Endothelial cell of umbilical vein (primary cell): ENCODE measurements at regions not wholly inside any gene's neighbourhood (a gene's known extent, or its start where the extent isn't known, plus 50 kb on each side); places are given as distances from the start of the nearest gene placed in this dataset.

Experiments
- BruUV-seq: library from RNA; stranded (reverse); fragments of 400-500 nt; replicated peaks from 2 replicates; lab custom pipeline; 2021; lab: Mats Ljungman, UMichigan
- CTCF ChIA-PET: fragments of 300-600, 350-600 bp; sonication (Branson Sonifier 250); formaldehyde crosslinking; loops from one replicate; lab custom pipeline; 2021; ENCODE audit warnings: antibody characterized with exemption, inconsistent platforms; lab: Charles Lee
- POLR2A ChIA-PET: fragments of 300-600, 350-600 bp; sonication (Branson Sonifier 250); formaldehyde crosslinking; loops from one replicate; lab custom pipeline; 2021; ENCODE audit warnings: antibody characterized with exemption, inconsistent platforms; lab: Charles Lee
- DNase-seq: peaks from one replicate; pipeline ENCODE4 v3.0.0-alpha.2; 2011; ENCODE audit warnings: low read depth, low spot score
- FAIRE-seq: peaks from 2 replicates; lab custom pipeline; 2011; peaks lifted over from hg19 to GRCh38; lab: Jason Lieb, UNC
- H2AFZ ChIP-seq: 2 replicates; pipeline ENCODE4 v1.6.0; 2012; ENCODE audit warnings: low read depth, low read length, control low read depth, inconsistent platforms
- H3K27ac ChIP-seq: 2 replicates; pipeline ENCODE4 v1.5.1; 2011; ENCODE audit warnings: low read depth, mild to moderate bottlenecking, control low read depth, low read length, moderate library complexity; ENCODE audit not compliant: insufficient read depth
- H3K27me3 ChIP-seq, 2 experiments: 2 replicates each; pipeline versions ENCODE4 v1.6.0 to v1.6.1; 2011; ENCODE audit warnings: low read length in 2 of 2, mixed read lengths in 1 of 2; ENCODE audit not compliant: control insufficient read depth in 2 of 2, insufficient read depth in 2 of 2
- H3K36me3 ChIP-seq, 2 experiments: 2 replicates in 1 of 2; 3 replicates in 1 of 2; pipeline ENCODE4 v1.5.1; 2011; ENCODE audit warnings: low read length in 2 of 2, mild to moderate bottlenecking in 1 of 2, moderate library complexity in 1 of 2; ENCODE audit not compliant: control insufficient read depth in 2 of 2, insufficient read depth in 2 of 2; ENCODE audit errors: extremely low read depth in 1 of 2
- H3K4me1 ChIP-seq: 3 replicates; pipeline ENCODE4 v1.5.1; 2011; ENCODE audit warnings: mild to moderate bottlenecking, low read length; ENCODE audit not compliant: control insufficient read depth, insufficient read depth; ENCODE audit errors: extremely low read depth
- H3K4me2 ChIP-seq: 2 replicates; pipeline ENCODE4 v1.6.1; 2011; ENCODE audit warnings: low read length, control low read depth, mixed read lengths; ENCODE audit not compliant: insufficient read depth
- H3K4me3 ChIP-seq, 3 experiments: fragments of 200-600 bp in 1 of 3; sonication (generic), shearing (Covaris generic) in 1 of 3; replicated peaks in 1 of 3; 2 replicates each; pipeline ENCODE4 v1.5.1; 2011 to 2016; ENCODE audit warnings: control low read depth in 3 of 3, low read length in 3 of 3, mild to moderate bottlenecking in 2 of 3, inconsistent platforms in 1 of 3, low read depth in 1 of 3, moderate library complexity in 1 of 3; ENCODE audit not compliant: insufficient read depth in 1 of 3
- H3K79me2 ChIP-seq: 2 replicates; pipeline ENCODE4 v1.6.0; 2012; ENCODE audit warnings: low read length, inconsistent platforms; ENCODE audit not compliant: control insufficient read depth, insufficient read depth
- H3K9ac ChIP-seq: replicated peaks from 2 replicates; pipeline ENCODE3; 2011; ENCODE audit warnings: low read length, control low read depth; ENCODE audit not compliant: insufficient read depth; ENCODE audit errors: extremely low read depth
- H3K9me1 ChIP-seq: replicated peaks from 3 replicates; pipeline ENCODE4 v1.6.0; 2011; ENCODE audit warnings: mild to moderate bottlenecking, low read length; ENCODE audit not compliant: control insufficient read depth, insufficient read depth; ENCODE audit errors: extremely low read depth
- H3K9me3 ChIP-seq: replicated peaks from 2 replicates; pipeline ENCODE4 v1.5.1; 2012; ENCODE audit warnings: low read length, inconsistent platforms; ENCODE audit not compliant: control insufficient read depth, insufficient read depth
- H4K20me1 ChIP-seq: replicated peaks from 2 replicates; pipeline ENCODE3; 2011; ENCODE audit warnings: mild to moderate bottlenecking, low read length; ENCODE audit not compliant: control insufficient read depth, insufficient read depth; ENCODE audit errors: extremely low read depth
- EZH2 ChIP-seq: IDR thresholded peaks from 2 replicates; pipeline ENCODE4 v1.6.1; 2012; ENCODE audit warnings: borderline replicate concordance, low read depth, mild to moderate bottlenecking, moderate library complexity, low read length, inconsistent platforms; ENCODE audit not compliant: severe bottlenecking
- FOS ChIP-seq: IDR thresholded peaks from 2 replicates; pipeline ENCODE4 v1.6.1; 2011; ENCODE audit warnings: mild to moderate bottlenecking, low read length, moderate library complexity, borderline replicate concordance; ENCODE audit not compliant: insufficient read depth
- GATA2 ChIP-seq: IDR thresholded peaks from 2 replicates; pipeline ENCODE4 v1.7.0; 2011; ENCODE audit warnings: low read depth, mild to moderate bottlenecking, moderate library complexity, mixed read lengths, low read length; ENCODE audit not compliant: insufficient read length, insufficient read depth
- JUN ChIP-seq: IDR thresholded peaks from 2 replicates; pipeline ENCODE4 v1.6.1; 2011; ENCODE audit warnings: borderline replicate concordance, low read depth; ENCODE audit not compliant: insufficient read length, insufficient read depth
- MYC ChIP-seq: IDR thresholded peaks from one replicate; pipeline ENCODE4 v1.6.1; 2011; ENCODE audit warnings: mild to moderate bottlenecking, low read depth, low read length
- POLR2A ChIP-seq: IDR thresholded peaks from 2 replicates; pipeline ENCODE4 v1.6.1; 2012; ENCODE audit warnings: low read depth, mild to moderate bottlenecking, control low read depth, low read length
- POLR2AphosphoS5 ChIP-seq: IDR thresholded peaks from 2 replicates; pipeline ENCODE4 v1.6.1; 2012; ENCODE audit warnings: low read depth, mild to moderate bottlenecking, control low read depth, low read length, moderate library complexity; ENCODE audit not compliant: insufficient read depth
- dilution Hi-C: fragments of 300-500 bp; cut with MboI; formaldehyde crosslinking; loops from one replicate; pipeline ENCODE4 v1.15.0; 2019; ENCODE audit warnings: low sequenced_read_pairs; ENCODE audit not compliant: extremely low pct_ligation_motif_present
- intact Hi-C: fragments of 100-400 bp; cut with micrococcal nuclease; formaldehyde crosslinking; loops from one replicate; pipeline ENCODE4 v1.10.0; 2022
- TF ChIP-seq, protein P1 (sequence below): IDR thresholded peaks from 2 replicates; pipeline ENCODE4 v1.6.1; 2011; ENCODE audit not compliant: insufficient read depth, insufficient read length
- TF ChIP-seq, protein P2 (sequence below), 2 donors: IDR thresholded peaks; 1 replicate in 1 of 2; 2 replicates in 1 of 2; pipeline ENCODE4 v1.5.1; 2011; ENCODE audit warnings: low read length in 2 of 2, mild to moderate bottlenecking in 2 of 2, moderate library complexity in 2 of 2, control low read depth in 1 of 2, inconsistent platforms in 1 of 2, low read depth in 1 of 2; ENCODE audit not compliant: insufficient read depth in 1 of 2; ENCODE audit errors: extremely low read depth in 1 of 2

GRCh38 chr1:2956576-2956975, 64.7 kb upstream of the ACTRT2 start:
- Histone ChIP-seq H3K9me3 (peaks cover 6% of the 10 kb centered on the region), H3K27me3 (no peaks in the 10 kb centered on the region), H3K36me3 (no peaks in the 10 kb centered on the region), H3K4me2 (no peak overlapping the region), H3K9ac (no peak overlapping the region), H2AFZ (no peak overlapping the region), H3K4me1 (no peaks in the 10 kb centered on the region), H3K79me2 (no peaks in the 10 kb centered on the region), H4K20me1 (no peaks in the 10 kb centered on the region), H3K9me1 (no peaks in the 10 kb centered on the region), H3K4me3 (no peak overlapping the region), H3K27ac (no peak overlapping the region)
- dilution Hi-C loops, result no loop called here
- FAIRE-seq, result no peak
- no peak for DNase-seq
- TF ChIP-seq FOS, result no peak
- no peak for TF ChIP-seq POLR2A
- no peak for TF ChIP-seq EZH2
- TF ChIP-seq JUN, result no peak
- TF ChIP-seq, protein P1, sequence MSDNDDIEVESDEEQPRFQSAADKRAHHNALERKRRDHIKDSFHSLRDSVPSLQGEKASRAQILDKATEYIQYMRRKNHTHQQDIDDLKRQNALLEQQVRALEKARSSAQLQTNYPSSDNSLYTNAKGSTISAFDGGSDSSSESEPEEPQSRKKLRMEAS, result no peak
- TF ChIP-seq, protein P2, sequence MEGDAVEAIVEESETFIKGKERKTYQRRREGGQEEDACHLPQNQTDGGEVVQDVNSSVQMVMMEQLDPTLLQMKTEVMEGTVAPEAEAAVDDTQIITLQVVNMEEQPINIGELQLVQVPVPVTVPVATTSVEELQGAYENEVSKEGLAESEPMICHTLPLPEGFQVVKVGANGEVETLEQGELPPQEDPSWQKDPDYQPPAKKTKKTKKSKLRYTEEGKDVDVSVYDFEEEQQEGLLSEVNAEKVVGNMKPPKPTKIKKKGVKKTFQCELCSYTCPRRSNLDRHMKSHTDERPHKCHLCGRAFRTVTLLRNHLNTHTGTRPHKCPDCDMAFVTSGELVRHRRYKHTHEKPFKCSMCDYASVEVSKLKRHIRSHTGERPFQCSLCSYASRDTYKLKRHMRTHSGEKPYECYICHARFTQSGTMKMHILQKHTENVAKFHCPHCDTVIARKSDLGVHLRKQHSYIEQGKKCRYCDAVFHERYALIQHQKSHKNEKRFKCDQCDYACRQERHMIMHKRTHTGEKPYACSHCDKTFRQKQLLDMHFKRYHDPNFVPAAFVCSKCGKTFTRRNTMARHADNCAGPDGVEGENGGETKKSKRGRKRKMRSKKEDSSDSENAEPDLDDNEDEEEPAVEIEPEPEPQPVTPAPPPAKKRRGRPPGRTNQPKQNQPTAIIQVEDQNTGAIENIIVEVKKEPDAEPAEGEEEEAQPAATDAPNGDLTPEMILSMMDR (IDR thresholded peaks at IDR 0.05; ENCODE audit: extremely low read depth in 1 of 2, insufficient read depth in 1 of 2, low read depth in 1 of 2, low read length in 2 of 2), result no peak
- no peak for TF ChIP-seq GATA2
- TF ChIP-seq POLR2AphosphoS5, result no peak
- no peak for TF ChIP-seq MYC
- BruUV-seq, result no TSS peak
- ChIA-PET POLR2A (no interaction called here), CTCF (no interaction called here)
- intact Hi-C loops, result no loop called here
